ENCODE measurements at regions not wholly inside any gene's neighbourhood (a gene's known extent, or its start where the extent isn't known, plus 50 kb on each side); places are given as distances from the start of the nearest gene placed in this dataset.

GRCh38 chr2:200099256-200099655 lies 143.9 kb downstream of the MAIP1 start:
- TF ChIP-seq CTCF (conservative IDR thresholded peaks at IDR 0.05; ENCODE audit: low read depth, low read length) (no peak), EZH2 (IDR thresholded peaks at IDR 0.05; ENCODE audit: low read length, unreplicated experiment) (no peak), EZH2phosphoT487 (IDR thresholded peaks at IDR 0.05; ENCODE audit: borderline replicate concordance, low read length) (no peak)
